ENCODE measurements at regions not wholly inside any gene's neighbourhood (a gene's known extent, or its start where the extent isn't known, plus 50 kb on each side); places are given as distances from the start of the nearest gene placed in this dataset.

DNA sequence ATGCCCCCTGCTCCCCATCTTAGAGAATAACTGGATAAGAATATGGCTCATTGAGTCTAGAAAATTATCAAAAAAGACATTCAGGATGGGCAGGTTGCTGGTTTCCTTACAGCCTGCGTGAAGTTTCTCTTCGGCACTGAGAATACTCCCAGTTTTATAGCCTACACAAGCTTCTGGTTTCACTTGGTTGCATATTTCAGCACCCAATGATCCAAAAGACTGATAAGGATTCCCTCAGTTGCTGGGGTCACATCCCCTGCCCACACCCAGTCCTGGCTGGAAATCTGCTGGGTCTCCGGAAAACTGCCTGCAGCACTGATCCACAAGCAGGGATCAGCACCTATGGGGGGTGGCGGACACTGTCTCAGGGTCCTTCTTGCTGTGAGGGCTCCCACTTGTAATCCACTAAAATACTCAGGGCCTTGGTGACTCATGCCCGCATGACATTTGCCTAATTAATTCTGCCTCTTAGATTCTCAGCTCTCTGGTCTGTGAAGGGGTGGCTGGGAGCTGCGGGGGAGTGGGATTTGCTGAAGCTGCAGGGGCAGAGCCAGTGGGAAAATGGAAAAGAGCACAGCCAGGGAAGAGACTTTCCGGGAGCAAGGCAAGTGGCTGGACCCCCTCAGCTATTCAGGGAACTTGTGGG is 142.5 kb downstream of the ZNF648 start:
- WGBS, 5 donors = 68 to 70% (median 69%) methylated on average over 7 of the region's 7 CpGs
- Histone ChIP-seq H3K4me3 (no peak overlapping the region), H3K27me3 (replicated peaks in 1 of 7) (peaks cover 0 to 14% (median 0%) of the 10 kb centered on the region in 7 donors), H3K36me3 (no peaks in the 10 kb centered on the region), H3K9me3 (peaks cover 0 to 2% (median 0%) of the 10 kb centered on the region in 8 donors), H3K4me1 (no peaks in the 10 kb centered on the region), H3K27ac (no peak overlapping the region)
- intact Hi-C loops (cut with DNase I; ENCODE audit: low total_unique reads) = no loop called here
- DNase-seq = no peak
- TF ChIP-seq POLR2AphosphoS5 (IDR thresholded peaks at IDR 0.05) = no peak
- TF ChIP-seq, protein P1, sequence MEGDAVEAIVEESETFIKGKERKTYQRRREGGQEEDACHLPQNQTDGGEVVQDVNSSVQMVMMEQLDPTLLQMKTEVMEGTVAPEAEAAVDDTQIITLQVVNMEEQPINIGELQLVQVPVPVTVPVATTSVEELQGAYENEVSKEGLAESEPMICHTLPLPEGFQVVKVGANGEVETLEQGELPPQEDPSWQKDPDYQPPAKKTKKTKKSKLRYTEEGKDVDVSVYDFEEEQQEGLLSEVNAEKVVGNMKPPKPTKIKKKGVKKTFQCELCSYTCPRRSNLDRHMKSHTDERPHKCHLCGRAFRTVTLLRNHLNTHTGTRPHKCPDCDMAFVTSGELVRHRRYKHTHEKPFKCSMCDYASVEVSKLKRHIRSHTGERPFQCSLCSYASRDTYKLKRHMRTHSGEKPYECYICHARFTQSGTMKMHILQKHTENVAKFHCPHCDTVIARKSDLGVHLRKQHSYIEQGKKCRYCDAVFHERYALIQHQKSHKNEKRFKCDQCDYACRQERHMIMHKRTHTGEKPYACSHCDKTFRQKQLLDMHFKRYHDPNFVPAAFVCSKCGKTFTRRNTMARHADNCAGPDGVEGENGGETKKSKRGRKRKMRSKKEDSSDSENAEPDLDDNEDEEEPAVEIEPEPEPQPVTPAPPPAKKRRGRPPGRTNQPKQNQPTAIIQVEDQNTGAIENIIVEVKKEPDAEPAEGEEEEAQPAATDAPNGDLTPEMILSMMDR (IDR thresholded peaks at IDR 0.05 in 8 of 11, conservative IDR thresholded peaks at IDR 0.05 in 3 of 11) = no peak
- TF ChIP-seq POLR2A (IDR thresholded peaks at IDR 0.05) = no peak

DNA sequence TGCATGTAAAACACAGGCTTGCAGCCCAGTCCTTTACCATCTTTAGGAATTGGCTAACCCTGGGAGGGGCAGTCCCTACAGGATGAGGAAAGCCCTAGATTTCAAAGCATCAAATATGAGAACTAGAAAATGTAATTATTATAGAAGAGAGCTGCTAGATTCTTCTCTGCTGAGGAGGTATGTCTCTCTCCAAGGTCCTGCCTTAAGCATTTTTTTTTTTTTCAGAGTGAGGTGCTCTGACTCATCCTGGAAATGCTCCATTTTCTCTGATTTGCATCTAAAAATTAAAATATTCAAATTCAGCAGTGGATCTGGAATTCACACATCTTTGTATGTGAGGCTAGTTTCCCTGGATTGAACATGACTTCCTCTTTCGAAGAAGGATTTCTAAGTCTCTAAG is 149.8 kb downstream of the ZNF648 start:
- intact Hi-C loops (cut with DNase I; ENCODE audit: low total_unique reads) = no loop called here
- WGBS, 5 donors = 82 to 93% (median 88%) methylated on average over 1 of the region's 1 CpG
- H3K27me3 ChIP-seq (replicated peaks in 1 of 7) = peaks cover 0 to 17% (median 0%) of the 10 kb centered on the region in 7 donors
- no peaks in the 10 kb centered on the region for H3K36me3 ChIP-seq
- TF ChIP-seq POLR2A (IDR thresholded peaks at IDR 0.05) (no peak), POLR2AphosphoS5 (IDR thresholded peaks at IDR 0.05) (no peak)
- TF ChIP-seq, protein P1 (IDR thresholded peaks at IDR 0.05 in 8 of 11, conservative IDR thresholded peaks at IDR 0.05 in 3 of 11) = no peak
- no peak overlapping the region for H3K27ac ChIP-seq
- H3K9me3 ChIP-seq = no peaks in the 10 kb centered on the region
- H3K4me1 ChIP-seq = no peaks in the 10 kb centered on the region
- no peak overlapping the region for H3K4me3 ChIP-seq
- no peak for DNase-seq

DNA sequence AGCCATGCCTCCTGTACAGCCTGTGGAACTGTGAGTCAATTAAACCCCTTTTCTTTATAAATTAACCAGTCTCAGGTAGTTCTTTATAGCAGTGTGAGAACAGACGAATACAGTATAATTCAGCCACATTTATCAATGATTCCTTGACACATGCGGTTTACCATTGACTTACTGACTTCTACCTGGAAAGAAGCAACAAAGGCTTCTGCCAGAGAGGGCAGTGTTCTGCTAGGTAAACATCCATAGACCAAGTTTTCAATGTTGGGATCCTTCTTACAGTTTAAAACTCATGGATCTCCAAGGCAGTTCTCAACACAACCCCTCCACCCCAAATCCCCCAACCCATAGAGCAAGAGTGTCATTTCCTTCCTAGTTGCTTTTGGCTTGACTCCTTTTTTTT is 150.6 kb downstream of the ZNF648 start:
- intact Hi-C loops (cut with DNase I; ENCODE audit: low total_unique reads) = no loop called here
- WGBS, 5 donors = 68 to 84% (median 77%) methylated on average over 2 of the region's 2 CpGs
- TF ChIP-seq POLR2AphosphoS5 (IDR thresholded peaks at IDR 0.05) = no peak
- TF ChIP-seq, protein P1 (IDR thresholded peaks at IDR 0.05 in 8 of 11, conservative IDR thresholded peaks at IDR 0.05 in 3 of 11) = no peak
- no peak for TF ChIP-seq POLR2A (IDR thresholded peaks at IDR 0.05)
- no peak overlapping the region for H3K27ac ChIP-seq
- H3K4me3 ChIP-seq = no peak overlapping the region
- no peak for DNase-seq
- H3K4me1 ChIP-seq = no peaks in the 10 kb centered on the region
- H3K27me3 ChIP-seq (replicated peaks in 1 of 7) = peaks cover 0 to 17% (median 0%) of the 10 kb centered on the region in 7 donors
- H3K9me3 ChIP-seq = no peaks in the 10 kb centered on the region
- no peaks in the 10 kb centered on the region for H3K36me3 ChIP-seq

- 58 to 70% (median 63%) methylated on average over 1 of the region's 1 CpG for WGBS, 5 donors
- Histone ChIP-seq H3K27ac (no peak overlapping the region), H3K4me3 (no peak overlapping the region), H3K4me1 (no peaks in the 10 kb centered on the region), H3K36me3 (no peaks in the 10 kb centered on the region), H3K9me3 (no peaks in the 10 kb centered on the region), H3K27me3 (replicated peaks in 1 of 7) (peaks cover 0 to 17% (median 0%) of the 10 kb centered on the region in 7 donors)
- no peak for DNase-seq
- TF ChIP-seq, protein P1 (IDR thresholded peaks at IDR 0.05 in 8 of 11, conservative IDR thresholded peaks at IDR 0.05 in 3 of 11) = no peak
- TF ChIP-seq POLR2A (IDR thresholded peaks at IDR 0.05) (no peak), POLR2AphosphoS5 (IDR thresholded peaks at IDR 0.05) (no peak)
- intact Hi-C loops (cut with DNase I; ENCODE audit: low total_unique reads) = no loop called here
Observed at GRCh38 chr1:181909010-181909409, 152.5 kb downstream of the ZNF648 start.
